Amniotic epithelial cell (primary cell): ENCODE measurements at regions not wholly inside any gene's neighbourhood (a gene's known extent, or its start where the extent isn't known, plus 50 kb on each side); places are given as distances from the start of the nearest gene placed in this dataset.
"Not testable (repeated sequence)": the region's sequence is repeated elsewhere in the genome, so short reads cannot be mapped to it uniquely, and the experiment has no call there.

Experiments used
- DNase-seq: peaks from one replicate; pipeline ENCODE4 v3.0.0-alpha.2; 2010; ENCODE audit warnings: low read depth

DNA sequence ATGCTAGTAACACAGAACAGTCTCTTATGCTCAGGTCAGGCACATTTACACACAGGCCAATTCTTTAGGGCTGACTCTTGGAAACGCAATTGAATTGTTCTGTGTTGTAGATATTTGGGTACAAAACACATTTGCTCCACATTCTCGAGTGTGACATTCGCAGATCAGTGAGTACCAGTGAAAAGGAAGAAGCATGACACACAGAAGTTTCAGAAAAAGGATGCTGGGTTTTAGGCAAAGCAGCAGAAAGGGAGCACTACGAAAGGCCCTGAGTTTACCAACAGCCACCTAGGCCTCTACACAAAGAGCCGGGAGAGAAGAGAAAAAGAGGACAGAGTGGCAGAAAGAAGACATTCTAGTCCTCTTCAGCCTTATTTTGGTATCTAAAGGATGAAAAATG lies 254.4 kb upstream of the BTG1 start:
- DNase-seq: no peak

DNA sequence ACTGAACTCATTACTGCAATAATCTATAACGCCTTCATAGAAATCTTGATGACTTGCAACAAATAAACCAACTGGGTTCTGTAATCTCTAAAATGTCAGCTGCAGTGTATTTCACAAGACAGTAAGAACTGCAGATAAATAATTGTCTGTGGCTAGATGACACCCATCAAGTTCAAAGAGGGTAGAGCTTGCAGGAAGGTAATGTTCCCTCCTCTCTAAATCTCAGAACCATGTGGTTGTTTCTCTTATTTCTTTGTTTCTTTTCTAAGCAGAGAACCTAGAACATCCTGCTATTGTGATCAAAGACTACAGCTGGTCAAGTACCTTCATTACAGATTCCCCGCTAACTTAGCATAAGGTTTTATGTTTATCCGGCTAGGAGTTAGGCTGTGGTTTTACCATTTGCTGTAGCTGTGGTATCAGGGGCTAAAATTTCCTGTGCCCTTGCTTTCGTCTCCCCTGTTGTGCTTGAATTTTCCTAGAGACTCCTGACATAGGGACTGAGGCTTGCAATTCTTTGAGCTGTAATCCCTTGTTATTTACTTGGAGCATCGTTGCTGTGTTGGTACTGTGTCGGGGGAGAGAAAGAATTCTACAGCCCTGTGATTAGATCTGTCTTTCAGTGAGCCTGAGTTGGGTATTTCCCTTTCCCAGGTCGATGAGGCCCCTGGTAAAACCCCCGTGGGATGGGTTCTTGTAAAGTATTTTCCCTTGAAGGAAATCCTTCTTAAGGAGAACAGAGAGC lies 253.1 kb upstream of the BTG1 start:
- DNase-seq: peak; percentile 79

DNA sequence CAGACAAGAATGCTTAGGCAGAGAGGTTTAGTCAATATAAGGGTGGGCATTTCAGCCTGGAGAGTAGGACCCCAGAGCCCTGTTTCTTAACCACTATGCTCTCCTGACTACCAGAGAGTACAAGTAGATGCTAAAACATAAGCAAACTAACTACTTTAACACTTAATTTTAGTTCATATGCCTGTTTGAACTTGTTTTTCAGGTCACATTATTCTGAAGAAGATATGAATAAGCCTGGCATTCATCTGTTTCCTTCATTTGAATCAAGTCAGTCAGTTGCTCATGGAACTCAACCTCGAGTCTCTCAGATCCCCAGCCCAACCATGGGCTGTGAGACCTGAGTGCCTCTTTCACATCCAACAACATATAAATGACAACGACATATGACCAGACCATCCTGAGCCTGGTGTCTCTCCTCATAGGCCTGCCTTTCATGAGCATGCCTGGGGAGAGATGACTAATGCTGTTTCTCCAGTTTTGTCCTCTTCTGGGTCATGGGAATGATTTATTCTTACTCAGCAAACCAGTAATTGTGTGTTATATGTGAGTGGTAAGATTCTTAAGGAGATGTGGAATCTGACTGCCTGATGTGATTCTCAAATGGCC lies 251.1 kb upstream of the BTG1 start:
- peak; percentile 75 for DNase-seq

DNA sequence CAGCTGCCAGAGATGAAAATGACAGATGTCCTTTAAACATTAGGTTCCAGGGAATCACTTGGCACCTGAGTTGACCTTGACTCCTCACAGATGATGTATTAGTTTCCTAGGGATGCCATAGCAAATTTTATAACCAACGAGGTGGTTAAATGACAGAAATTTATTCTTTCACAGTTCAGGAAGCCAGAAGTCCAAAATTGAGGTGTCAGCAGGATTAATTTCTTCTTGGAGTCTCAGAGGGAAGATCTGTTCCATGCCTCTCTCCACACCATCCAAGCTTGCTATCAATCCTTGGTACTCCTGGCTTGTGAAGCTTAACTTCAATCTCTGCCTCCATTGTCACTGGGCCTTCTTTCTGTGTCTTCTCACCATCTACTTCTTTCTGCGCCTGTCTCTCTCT lies 249.7 kb upstream of the BTG1 start:
- no peak for DNase-seq

DNA sequence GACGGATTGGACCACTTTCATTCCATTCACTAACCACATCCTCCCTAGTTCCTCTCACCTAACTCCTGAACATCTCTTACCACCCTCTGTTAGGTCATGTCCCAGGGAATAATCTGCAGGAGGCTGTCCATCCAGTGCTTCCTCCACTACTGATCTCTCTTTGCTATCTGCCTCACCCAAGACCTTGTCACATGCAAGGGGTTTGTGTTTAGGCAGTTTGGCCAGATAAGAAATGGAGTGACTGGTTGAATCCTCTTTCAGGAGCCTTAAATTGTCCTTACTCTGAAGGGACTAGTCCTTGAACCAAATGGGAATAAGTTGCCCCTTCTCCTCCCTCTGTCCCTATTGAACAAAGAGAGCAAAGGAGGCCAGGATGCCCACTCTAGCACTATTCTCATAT lies 249.2 kb upstream of the BTG1 start:
- no peak for DNase-seq

DNA sequence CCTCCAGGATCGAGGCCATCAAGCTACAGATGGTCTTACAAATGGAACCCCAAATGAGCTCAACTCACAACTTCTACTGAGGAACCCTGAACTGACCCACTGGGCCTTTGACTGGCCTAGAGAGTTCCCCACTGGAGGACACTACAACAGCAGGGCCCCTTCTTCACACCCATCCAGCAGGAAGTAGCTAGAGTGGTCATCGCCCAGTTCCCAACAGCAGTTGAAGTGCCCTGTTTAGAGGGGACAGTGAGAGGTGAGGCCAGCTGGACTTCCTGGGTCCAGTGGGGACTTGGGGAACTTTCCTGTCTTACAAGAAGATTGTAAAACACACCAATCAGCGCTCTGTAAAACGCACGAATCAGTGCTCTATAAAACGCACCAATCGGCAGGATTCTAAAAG lies 247.9 kb upstream of the BTG1 start:
- DNase-seq: no peak

DNA sequence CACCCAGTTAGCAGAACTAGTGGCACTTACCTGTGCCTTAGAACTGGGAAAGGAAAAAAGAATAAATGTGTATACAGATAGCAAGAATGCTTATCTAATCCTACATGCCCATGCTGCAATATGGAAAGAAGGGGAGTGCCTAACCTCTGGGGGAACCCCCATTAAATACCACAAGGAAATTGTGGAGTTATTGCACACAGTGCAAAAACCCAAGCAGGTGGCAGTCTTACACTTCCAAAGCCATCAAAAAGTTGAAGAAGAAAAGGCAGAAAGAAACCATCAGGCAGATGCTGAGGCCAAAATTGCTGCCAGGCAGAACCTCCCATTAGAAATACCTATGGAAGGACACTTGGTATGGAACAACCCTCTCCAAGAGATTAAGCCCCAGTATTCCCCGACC lies 246.1 kb upstream of the BTG1 start:
- DNase-seq: not testable (repeated sequence)

DNA sequence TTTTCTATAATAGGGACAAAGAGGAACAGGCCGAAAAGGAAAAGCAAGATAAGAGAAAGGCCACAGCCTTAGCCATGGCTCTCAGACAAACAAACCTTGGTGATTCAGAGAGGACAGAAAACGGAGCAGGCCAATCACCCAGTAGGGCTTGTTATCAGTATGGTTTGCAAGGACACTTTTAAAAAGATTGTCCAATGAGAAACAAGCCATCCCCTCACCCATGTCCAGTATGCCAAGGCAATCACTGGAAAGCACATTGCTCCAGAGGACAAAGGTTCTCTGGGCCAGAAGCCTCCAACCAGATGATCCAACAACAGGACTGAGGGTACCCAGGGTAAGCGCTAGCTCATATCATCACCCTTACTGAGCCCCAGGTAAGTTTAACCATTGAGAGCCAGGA lies 243.8 kb upstream of the BTG1 start:
- DNase-seq: no peak

DNA sequence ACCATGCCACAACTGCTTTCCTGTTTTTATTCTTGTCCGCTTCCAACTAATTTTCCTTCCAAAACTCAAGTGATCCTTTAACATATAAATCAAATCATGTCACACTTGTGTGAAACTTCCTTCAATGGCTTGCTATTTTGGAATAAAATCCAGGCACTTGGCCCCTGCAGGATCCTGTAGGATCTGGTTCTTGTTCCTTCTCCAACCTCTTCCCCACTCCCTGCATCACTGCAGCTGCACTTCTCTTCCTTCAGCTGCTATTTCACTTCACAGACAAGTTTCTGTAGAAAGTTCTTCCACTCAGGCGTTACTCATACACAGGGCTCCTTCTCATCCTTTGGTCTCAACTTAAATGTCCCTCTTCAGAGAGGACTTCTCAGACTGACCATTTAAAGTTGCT lies 239.7 kb upstream of the BTG1 start:
- no peak for DNase-seq

DNA sequence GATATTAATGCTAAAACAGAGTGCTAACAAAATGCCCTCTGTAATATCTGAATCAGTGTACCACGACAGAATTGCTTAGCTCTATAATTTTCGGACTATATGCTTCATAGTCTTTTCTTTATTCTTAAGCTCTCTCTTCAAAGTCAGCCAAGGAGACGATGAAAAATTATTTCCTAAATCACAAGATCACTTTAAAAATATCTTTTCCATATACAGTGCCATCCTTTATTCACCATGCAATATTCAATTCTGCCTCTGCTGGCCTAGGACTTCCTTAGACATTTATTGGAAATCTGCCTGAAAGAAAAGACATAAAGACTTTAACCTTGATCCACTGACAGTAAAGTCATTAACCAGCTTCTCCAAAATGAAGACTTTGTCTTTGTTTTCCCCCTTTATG lies 238.9 kb upstream of the BTG1 start:
- no peak for DNase-seq

DNA sequence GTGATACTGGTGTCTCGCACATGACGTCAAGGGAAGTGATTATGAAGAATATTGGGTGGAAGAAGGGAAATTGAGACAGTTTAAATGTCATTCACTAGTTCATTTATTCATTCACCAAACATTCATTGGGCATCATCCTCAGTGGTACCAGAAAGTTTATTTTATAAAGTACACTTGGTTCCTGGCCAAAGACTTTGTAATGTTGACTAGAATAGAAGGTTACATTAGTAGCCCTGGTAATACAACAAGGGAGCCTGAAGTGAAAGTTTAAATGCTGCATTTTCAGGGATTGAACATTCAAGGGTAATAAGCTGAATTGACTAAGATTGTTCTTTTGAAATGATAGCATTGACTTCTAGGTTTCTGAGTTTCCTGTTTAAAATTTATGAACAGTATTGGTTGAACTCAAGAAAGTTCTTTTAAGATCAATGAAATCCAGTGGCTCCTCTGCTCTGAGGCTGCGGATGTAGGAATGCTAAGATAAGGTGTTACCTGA lies 236.8 kb upstream of the BTG1 start:
- no peak for DNase-seq

DNA sequence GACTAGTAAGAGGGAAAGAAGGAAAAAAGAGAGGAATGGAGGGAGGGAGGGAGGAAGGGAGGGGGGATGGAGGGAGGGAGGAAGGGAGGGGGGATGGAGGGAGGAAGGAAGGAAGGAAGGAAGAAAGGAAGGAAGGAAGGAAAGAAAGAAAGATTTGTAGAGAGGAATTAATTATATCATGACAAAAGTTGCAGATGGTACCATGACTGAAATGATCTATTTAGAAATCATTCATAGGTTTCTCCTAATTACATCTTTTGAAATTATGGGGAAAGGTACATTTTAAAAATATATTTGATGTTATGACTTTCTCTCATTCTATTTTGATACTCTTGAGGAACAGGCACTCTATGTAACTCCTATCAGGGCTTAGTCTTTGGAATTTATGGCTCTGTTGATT lies 236.2 kb upstream of the BTG1 start:
- no peak for DNase-seq

DNA sequence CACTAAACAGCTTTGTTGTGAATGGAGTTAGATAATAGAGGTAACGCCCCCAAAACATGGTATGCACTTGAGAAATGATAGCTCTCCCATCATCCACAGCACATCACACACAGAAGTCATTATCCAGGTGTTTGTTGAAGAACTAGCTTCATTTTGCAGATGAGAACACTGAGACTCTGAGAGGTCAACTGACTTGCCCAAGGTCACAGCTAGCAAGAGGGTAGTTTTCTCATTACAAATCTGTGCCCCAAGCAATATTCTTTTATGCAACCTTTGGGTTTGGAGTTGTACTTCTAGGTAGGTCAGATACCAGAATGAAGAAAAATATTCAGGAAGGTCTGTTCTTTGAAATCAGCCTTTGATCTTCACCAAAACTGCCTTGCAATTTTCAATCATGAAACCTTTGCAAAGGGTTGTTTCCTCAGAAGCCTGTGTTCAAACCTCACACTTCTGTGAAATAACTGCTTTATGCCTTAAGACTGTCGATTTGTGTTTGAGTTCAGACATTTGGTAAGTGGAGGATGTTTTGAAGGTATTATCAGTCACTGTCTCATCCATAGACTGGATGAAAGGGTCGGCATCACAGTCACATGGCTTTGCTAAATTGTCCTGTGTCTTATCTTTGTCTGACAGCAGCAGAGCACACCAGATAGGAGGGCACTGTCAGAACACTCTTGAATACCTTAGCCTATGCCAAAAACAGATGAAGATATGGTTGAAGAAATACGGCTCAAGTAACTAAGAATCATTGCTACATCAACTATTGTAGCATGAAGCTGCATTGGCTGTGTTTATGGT lies 233.2 kb upstream of the BTG1 start:
- no peak for DNase-seq

DNA sequence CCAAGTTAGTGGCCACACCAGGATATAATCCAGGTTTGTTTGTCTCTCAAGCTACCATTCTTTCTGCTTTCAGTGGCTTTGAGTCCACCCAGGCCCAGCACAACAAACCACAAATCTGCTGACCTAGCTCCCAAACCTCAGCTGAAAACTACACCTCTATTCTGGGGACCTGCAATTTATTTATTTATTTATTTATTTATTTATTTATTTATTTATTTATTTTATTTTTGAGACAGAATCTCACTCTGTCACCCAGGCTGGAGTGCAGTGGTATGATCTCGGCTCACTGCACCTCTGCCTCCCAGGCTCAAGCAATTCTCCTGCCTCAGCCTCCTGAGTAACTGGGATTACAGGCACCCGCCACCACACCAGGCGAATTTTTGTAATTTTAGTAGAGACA lies 229.9 kb upstream of the BTG1 start:
- DNase-seq: not testable (repeated sequence)

DNA sequence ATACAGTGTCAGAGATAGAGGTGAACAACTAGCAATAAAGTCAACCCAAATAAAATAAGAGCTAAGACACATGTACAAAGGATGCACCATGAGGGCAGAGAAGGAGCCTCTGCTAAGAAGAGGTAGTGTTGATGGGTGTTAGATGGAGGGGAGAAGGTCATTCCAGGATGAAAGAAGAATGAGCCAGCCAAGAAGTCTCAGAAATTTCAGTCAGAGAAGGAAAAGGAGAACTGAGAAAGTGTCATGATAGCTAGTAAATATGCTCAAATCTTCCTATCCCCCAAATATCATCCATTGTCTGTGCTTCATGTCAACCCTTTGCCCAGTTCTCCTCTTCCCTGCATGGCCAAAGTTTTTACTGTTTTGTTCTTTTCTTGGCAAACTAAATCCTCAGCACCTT lies 225.2 kb upstream of the BTG1 start:
- no peak for DNase-seq

DNA sequence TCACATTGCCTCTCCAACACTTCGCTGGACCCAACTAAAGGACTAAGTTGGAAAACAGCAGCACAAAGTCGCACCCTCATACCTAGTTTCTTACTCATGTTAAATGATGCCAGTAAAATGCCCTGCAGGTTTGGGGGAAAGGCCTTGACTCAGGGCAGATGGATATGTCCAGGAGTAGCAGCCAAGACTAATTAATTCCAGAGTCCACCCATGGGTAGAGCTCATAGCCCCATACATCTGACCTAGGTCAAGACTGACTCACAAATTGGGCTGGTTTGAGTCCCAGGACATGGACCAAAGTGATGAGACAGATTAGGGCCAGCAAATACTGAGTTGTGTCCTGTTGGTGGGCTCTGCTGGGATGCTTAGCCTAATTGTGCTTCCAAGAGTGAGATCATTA lies 224.0 kb upstream of the BTG1 start:
- DNase-seq: no peak

DNA sequence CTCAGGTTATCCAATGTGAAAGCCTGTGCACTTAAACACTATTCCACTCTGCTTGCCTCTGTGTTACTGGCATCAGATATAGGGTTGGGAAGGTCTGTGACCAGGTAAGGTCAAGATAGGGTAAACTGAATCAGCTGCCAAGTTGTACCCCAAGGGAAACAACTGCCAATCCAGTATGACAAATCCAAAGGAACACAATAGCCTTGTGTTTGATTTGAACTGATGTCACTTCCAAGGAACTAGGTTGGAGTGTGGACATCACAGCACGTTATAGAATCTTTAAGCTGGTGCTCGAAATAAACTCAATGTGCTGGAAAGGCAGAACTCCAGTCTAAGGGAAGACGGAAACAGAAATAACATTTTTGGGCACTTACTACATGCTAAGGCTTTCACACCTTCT lies 223.4 kb upstream of the BTG1 start:
- no peak for DNase-seq

DNA sequence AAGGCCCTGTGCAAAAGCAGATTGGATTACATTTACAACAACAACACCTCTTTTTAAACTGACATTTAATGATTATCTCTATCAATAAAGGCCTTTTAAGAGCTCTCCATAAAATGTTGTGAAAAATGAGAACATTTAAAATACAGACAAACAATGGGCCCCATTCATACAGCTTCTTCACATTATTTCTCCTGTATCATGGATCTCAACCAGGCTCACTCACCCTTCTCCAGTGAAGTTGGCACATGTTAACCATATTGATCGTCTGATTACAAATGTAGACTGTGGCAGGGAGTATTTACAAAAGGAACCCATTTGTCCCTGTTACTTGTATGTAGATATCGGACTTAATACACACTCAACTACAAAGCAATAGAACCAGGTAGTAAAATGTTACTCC lies 220.2 kb upstream of the BTG1 start:
- no peak for DNase-seq

DNA sequence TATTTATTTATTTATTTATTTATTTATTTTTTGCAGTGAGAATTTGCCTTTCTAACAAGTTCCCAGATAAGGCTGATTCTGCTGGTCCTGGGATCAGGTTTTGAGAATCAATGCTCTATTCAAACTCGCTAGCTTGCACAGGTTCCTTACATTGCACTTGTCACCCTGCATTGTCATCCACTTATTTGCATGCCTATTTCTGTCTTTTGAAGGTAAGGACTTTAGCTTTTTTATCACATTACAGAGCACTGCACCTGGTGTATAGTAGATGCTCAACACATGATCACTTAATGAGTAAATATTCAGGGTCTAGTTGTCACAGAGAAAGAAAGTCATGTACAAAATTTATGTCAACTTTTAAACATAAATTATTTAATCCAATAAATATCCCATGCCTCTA lies 219.7 kb upstream of the BTG1 start:
- no peak for DNase-seq

DNA sequence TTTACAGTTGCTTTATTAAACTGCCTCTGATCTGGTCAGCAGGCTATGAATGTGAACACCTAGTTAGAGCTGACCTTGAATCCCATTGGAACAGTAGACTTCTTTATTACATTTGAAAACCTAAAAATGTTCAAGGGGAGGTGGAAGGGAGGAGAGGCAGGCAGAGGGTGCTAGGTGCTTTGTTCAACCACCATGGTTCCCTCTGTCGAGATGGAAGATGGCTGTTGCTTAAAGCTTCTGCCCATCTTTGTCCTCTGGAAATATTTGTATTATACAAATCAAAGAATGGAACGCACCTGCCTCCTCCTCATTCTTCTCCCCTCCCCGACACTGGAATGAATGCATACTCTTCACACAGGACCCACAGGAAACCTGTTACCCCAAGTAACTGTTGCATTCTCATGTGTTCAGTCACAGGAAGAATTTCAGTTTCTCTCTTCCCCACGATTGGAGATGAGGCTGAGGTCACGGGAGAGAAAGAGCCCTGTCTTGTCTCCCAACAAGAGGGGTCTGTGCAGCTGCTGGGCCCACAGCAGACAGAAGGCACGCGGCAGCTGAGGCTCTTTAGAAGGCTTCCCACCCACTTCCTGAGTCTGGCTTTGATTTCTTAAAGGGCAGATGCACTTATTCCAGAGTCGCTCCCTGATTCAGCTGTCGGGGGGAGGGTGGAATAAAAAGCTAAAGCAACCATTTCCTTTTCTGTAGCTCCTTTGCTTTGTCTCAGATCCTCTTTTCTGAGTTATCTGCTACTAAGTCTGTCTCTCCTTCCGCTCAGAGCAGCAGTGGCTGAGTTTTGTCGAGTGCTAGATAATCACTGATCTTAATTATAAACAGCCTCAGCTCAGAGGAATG lies 217.9 kb upstream of the BTG1 start:
- peak; percentile 10 for DNase-seq

DNA sequence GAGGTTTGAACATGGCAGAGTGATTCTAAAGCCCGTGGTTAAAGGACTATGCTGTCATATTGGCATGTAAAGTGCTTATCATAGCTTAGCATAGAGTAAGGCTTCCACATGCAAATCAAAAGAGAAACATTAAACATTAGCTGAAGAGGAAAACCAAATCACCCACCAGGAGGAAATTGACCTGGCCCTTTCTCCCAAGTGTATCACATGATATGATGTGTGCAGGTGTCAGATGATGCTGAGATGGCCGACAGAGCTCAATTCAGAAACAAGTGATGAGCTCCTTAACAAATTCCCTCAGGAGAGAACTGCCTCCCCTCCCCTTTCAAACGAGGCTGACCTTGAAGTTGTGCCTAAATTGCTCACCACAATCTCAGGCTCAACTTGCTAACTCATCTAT lies 217.1 kb upstream of the BTG1 start:
- no peak for DNase-seq

DNA sequence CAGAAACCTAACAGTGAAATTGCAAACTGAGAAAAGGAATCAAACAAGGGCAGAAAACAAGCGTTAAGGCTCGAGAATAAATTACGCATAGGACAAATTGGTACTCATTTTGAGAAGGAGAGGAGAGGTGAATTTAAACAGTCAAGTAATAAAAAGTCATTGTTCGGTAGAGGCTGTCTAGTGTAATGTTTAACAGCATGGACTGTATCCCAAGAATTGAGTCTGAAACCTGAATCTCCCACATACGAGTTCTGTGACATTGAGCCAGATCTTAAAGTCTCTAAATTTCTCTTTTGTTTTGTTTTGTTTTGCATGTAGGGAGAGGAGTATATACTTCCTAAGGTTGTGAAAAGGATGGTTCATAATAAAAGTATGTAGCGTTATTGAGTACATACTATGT lies 216.5 kb upstream of the BTG1 start:
- DNase-seq: no peak
